ENCODE measurements at regions not wholly inside any gene's neighbourhood (a gene's known extent, or its start where the extent isn't known, plus 50 kb on each side); places are given as distances from the start of the nearest gene placed in this dataset.

DNA sequence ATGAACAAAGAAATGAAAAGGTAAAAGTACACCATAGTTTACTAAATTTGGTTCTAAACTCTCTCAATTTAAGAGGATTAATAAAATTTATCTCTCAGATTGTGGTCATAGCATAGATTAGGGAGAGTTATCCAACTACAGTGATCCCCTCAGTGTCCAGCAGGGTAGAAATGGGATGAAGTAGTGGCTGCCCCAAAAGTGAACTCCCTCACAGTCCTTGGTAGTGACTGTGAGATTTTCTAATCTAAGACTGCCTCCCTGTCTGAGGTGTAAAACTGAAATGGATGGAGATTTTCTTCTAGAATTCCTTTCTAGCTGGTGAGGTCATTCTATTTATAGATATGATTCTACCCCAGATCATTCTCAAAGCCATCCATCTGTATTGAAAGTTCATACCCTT lies 455.5 kb downstream of the ACTL7B start:
- Histone ChIP-seq H2AFZ (no peak overlapping the region), H3K27ac (no peak overlapping the region), H3K9me2 (replicated peaks; ENCODE audit: insufficient read depth) (no peaks in the 10 kb centered on the region), H4K20me1 (ENCODE audit: insufficient read depth, poor library complexity, severe bottlenecking) (no peaks in the 10 kb centered on the region), H3K4me2 (no peak overlapping the region), H3K27me3 (no peaks in the 10 kb centered on the region), H3K79me2 (no peaks in the 10 kb centered on the region), H3K36me3 (replicated peaks; ENCODE audit: insufficient read depth, low read depth) (no peaks in the 10 kb centered on the region), H3K4me1 (ENCODE audit: insufficient read depth) (no peaks in the 10 kb centered on the region), H3K4me3 (no peak overlapping the region), H3K9me3 (ENCODE audit: low read depth) (no peaks in the 10 kb centered on the region)
- DNase-seq (ENCODE audit: low spot score), result no peak
- TF ChIP-seq EZH2 (IDR thresholded peaks at IDR 0.05; ENCODE audit: borderline replicate concordance) (no peak), EZH2phosphoT487 (IDR thresholded peaks at IDR 0.05; ENCODE audit: low read depth, severe bottlenecking, unreplicated experiment) (no peak)
- TF ChIP-seq, protein P1, sequence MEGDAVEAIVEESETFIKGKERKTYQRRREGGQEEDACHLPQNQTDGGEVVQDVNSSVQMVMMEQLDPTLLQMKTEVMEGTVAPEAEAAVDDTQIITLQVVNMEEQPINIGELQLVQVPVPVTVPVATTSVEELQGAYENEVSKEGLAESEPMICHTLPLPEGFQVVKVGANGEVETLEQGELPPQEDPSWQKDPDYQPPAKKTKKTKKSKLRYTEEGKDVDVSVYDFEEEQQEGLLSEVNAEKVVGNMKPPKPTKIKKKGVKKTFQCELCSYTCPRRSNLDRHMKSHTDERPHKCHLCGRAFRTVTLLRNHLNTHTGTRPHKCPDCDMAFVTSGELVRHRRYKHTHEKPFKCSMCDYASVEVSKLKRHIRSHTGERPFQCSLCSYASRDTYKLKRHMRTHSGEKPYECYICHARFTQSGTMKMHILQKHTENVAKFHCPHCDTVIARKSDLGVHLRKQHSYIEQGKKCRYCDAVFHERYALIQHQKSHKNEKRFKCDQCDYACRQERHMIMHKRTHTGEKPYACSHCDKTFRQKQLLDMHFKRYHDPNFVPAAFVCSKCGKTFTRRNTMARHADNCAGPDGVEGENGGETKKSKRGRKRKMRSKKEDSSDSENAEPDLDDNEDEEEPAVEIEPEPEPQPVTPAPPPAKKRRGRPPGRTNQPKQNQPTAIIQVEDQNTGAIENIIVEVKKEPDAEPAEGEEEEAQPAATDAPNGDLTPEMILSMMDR (IDR thresholded peaks at IDR 0.05; ENCODE audit: poor library complexity), result no peak

GRCh38 chr9:108399851-108400250 lies 455.9 kb downstream of the ACTL7B start:
- no peaks in the 10 kb centered on the region for H4K20me1 ChIP-seq (ENCODE audit: insufficient read depth, poor library complexity, severe bottlenecking)
- H3K4me3 ChIP-seq, result no peak overlapping the region
- H3K36me3 ChIP-seq (replicated peaks; ENCODE audit: insufficient read depth, low read depth), result no peaks in the 10 kb centered on the region
- no peaks in the 10 kb centered on the region for H3K4me1 ChIP-seq (ENCODE audit: insufficient read depth)
- DNase-seq (ENCODE audit: low spot score), result no peak
- H3K27ac ChIP-seq, result no peak overlapping the region
- H3K4me2 ChIP-seq, result no peak overlapping the region
- H3K9me2 ChIP-seq (replicated peaks; ENCODE audit: insufficient read depth), result no peaks in the 10 kb centered on the region
- WGBS (ENCODE audit: low lambda C conversion rate, missing lambda C conversion rate), result 78% methylated on average over 2 of the region's 2 CpGs
- TF ChIP-seq EZH2 (IDR thresholded peaks at IDR 0.05; ENCODE audit: borderline replicate concordance), result no peak
- TF ChIP-seq EZH2phosphoT487 (IDR thresholded peaks at IDR 0.05; ENCODE audit: low read depth, severe bottlenecking, unreplicated experiment), result no peak
- TF ChIP-seq, protein P1 (IDR thresholded peaks at IDR 0.05; ENCODE audit: poor library complexity), result no peak
- H3K79me2 ChIP-seq, result no peaks in the 10 kb centered on the region
- H3K9me3 ChIP-seq (ENCODE audit: low read depth), result no peaks in the 10 kb centered on the region
- no peak overlapping the region for H2AFZ ChIP-seq
- H3K27me3 ChIP-seq, result no peaks in the 10 kb centered on the region

- TF ChIP-seq EZH2phosphoT487 (IDR thresholded peaks at IDR 0.05; ENCODE audit: low read depth, severe bottlenecking, unreplicated experiment) (no peak), EZH2 (IDR thresholded peaks at IDR 0.05; ENCODE audit: borderline replicate concordance) (no peak)
- TF ChIP-seq, protein P1 (IDR thresholded peaks at IDR 0.05; ENCODE audit: poor library complexity), result no peak
- Histone ChIP-seq H2AFZ (no peak overlapping the region), H3K4me2 (no peak overlapping the region), H3K4me3 (no peak overlapping the region), H3K9me3 (ENCODE audit: low read depth) (no peaks in the 10 kb centered on the region), H3K27me3 (no peaks in the 10 kb centered on the region), H3K27ac (no peak overlapping the region), H3K9me2 (replicated peaks; ENCODE audit: insufficient read depth) (no peaks in the 10 kb centered on the region), H4K20me1 (ENCODE audit: insufficient read depth, poor library complexity, severe bottlenecking) (no peaks in the 10 kb centered on the region), H3K4me1 (ENCODE audit: insufficient read depth) (no peaks in the 10 kb centered on the region), H3K36me3 (replicated peaks; ENCODE audit: insufficient read depth, low read depth) (no peaks in the 10 kb centered on the region), H3K79me2 (no peaks in the 10 kb centered on the region)
- DNase-seq (ENCODE audit: low spot score), result no peak
Observed at GRCh38 chr9:108397286-108397685, 458.5 kb downstream of the ACTL7B start.

- DNase-seq (ENCODE audit: low spot score), result peak; percentile 16
- H3K79me2 ChIP-seq, result no peaks in the 10 kb centered on the region
- H3K36me3 ChIP-seq (replicated peaks; ENCODE audit: insufficient read depth, low read depth), result no peaks in the 10 kb centered on the region
- peak overlapping the region; percentile 57 for H3K27ac ChIP-seq
- no peaks in the 10 kb centered on the region for H3K27me3 ChIP-seq
- no peaks in the 10 kb centered on the region for H3K4me1 ChIP-seq (ENCODE audit: insufficient read depth)
- H3K9me2 ChIP-seq (replicated peaks; ENCODE audit: insufficient read depth), result no peaks in the 10 kb centered on the region
- TF ChIP-seq EZH2 (IDR thresholded peaks at IDR 0.05; ENCODE audit: borderline replicate concordance) (no peak), EZH2phosphoT487 (IDR thresholded peaks at IDR 0.05; ENCODE audit: low read depth, severe bottlenecking, unreplicated experiment) (no peak)
- TF ChIP-seq, protein P1 (IDR thresholded peaks at IDR 0.05; ENCODE audit: poor library complexity), result no peak
- H3K4me3 ChIP-seq, result no peak overlapping the region
- H3K4me2 ChIP-seq, result peak overlapping the region; percentile 43
- H2AFZ ChIP-seq, result no peak overlapping the region
- no peaks in the 10 kb centered on the region for H3K9me3 ChIP-seq (ENCODE audit: low read depth)
- H4K20me1 ChIP-seq (ENCODE audit: insufficient read depth, poor library complexity, severe bottlenecking), result no peaks in the 10 kb centered on the region
Observed at GRCh38 chr9:108396611-108397010, 459.2 kb downstream of the ACTL7B start.
